ENCODE measurements at regions not wholly inside any gene's neighbourhood (a gene's known extent, or its start where the extent isn't known, plus 50 kb on each side); places are given as distances from the start of the nearest gene placed in this dataset.

- DNase-seq = no peak
- H3K27me3 ChIP-seq = no peaks in the 10 kb centered on the region
- no peak for ATAC-seq
- no peak overlapping the region for H3K4me3 ChIP-seq
- 79 to 89% methylated on average over 1 of the region's 1 CpG for WGBS, 2 donors
- H3K36me3 ChIP-seq (replicated peaks in 1 of 2; ENCODE audit: insufficient read depth in 1 of 2, low read depth in 2 of 2) = no peaks in the 10 kb centered on the region
- intact Hi-C loops (cut with DNase I) = no loop called here
- H3K4me1 ChIP-seq = peaks cover 22% of the 10 kb centered on the region
- TF ChIP-seq POLR2A (IDR thresholded peaks at IDR 0.05) = no peak
- no peak for TF ChIP-seq CTCF (IDR thresholded peaks at IDR 0.05)
- H3K9me3 ChIP-seq = no peaks in the 10 kb centered on the region
- no peak overlapping the region for H3K27ac ChIP-seq
Observed at GRCh38 chr1:58861076-58861475, 77.2 kb upstream of the JUN start.

GRCh38 chr1:58861506-58861905 lies 77.7 kb upstream of the JUN start:
- Histone ChIP-seq H3K4me1 (peaks cover 19% of the 10 kb centered on the region), H3K27me3 (no peaks in the 10 kb centered on the region), H3K4me3 (no peak overlapping the region), H3K27ac (no peak overlapping the region), H3K36me3 (replicated peaks in 1 of 2; ENCODE audit: insufficient read depth in 1 of 2, low read depth in 2 of 2) (no peaks in the 10 kb centered on the region), H3K9me3 (no peaks in the 10 kb centered on the region)
- intact Hi-C loops (cut with DNase I) = no loop called here
- ATAC-seq = no peak
- TF ChIP-seq POLR2A (IDR thresholded peaks at IDR 0.05) (no peak), CTCF (IDR thresholded peaks at IDR 0.05) (no peak)
- no peak for DNase-seq

GRCh38 chr1:58862728-58863385 lies 79.0 kb upstream of the JUN start:
- no peak overlapping the region for H3K27ac ChIP-seq
- TF ChIP-seq POLR2A (IDR thresholded peaks at IDR 0.05) (no peak), CTCF (IDR thresholded peaks at IDR 0.05) (no peak)
- H3K27me3 ChIP-seq = no peaks in the 10 kb centered on the region
- H3K36me3 ChIP-seq (replicated peaks in 1 of 2; ENCODE audit: insufficient read depth in 1 of 2, low read depth in 2 of 2) = no peaks in the 10 kb centered on the region
- H3K4me3 ChIP-seq = no peak overlapping the region
- intact Hi-C loops (cut with DNase I) = no loop called here
- H3K9me3 ChIP-seq = no peaks in the 10 kb centered on the region
- ATAC-seq (no peak), DNase-seq (no peak)
- H3K4me1 ChIP-seq = peaks cover 11% of the 10 kb centered on the region
- 86 to 100% methylated on average over 1 of the region's 1 CpG for WGBS, 2 donors

GRCh38 chr1:58864654-58865053 lies 80.8 kb upstream of the JUN start:
- intact Hi-C loops (cut with DNase I) = no loop called here
- Histone ChIP-seq H3K27ac (no peak overlapping the region), H3K4me3 (no peak overlapping the region), H3K4me1 (no peaks in the 10 kb centered on the region), H3K9me3 (no peaks in the 10 kb centered on the region), H3K27me3 (no peaks in the 10 kb centered on the region), H3K36me3 (replicated peaks in 1 of 2; ENCODE audit: insufficient read depth in 1 of 2, low read depth in 2 of 2) (no peaks in the 10 kb centered on the region)
- ATAC-seq (no peak), DNase-seq (no peak)
- TF ChIP-seq POLR2A (IDR thresholded peaks at IDR 0.05) = no peak
- TF ChIP-seq CTCF (IDR thresholded peaks at IDR 0.05) = no peak
- 87 to 89% methylated on average over 2 of the region's 2 CpGs for WGBS, 2 donors

GRCh38 chr1:58866578-58866977 lies 82.7 kb upstream of the JUN start:
- no peak overlapping the region for H3K4me3 ChIP-seq
- ATAC-seq (no peak), DNase-seq (no peak)
- 91 to 95% methylated on average over 2 of the region's 2 CpGs for WGBS, 2 donors
- peaks cover 10% of the 10 kb centered on the region for H3K4me1 ChIP-seq
- H3K36me3 ChIP-seq (replicated peaks in 1 of 2; ENCODE audit: insufficient read depth in 1 of 2, low read depth in 2 of 2) = no peaks in the 10 kb centered on the region
- TF ChIP-seq POLR2A (IDR thresholded peaks at IDR 0.05) (no peak), CTCF (IDR thresholded peaks at IDR 0.05) (no peak)
- H3K9me3 ChIP-seq = no peaks in the 10 kb centered on the region
- intact Hi-C loops (cut with DNase I) = no loop called here
- H3K27ac ChIP-seq = no peak overlapping the region
- no peaks in the 10 kb centered on the region for H3K27me3 ChIP-seq
